ENCODE measurements at regions not wholly inside any gene's neighbourhood (a gene's known extent, or its start where the extent isn't known, plus 50 kb on each side); places are given as distances from the start of the nearest gene placed in this dataset.

DNA sequence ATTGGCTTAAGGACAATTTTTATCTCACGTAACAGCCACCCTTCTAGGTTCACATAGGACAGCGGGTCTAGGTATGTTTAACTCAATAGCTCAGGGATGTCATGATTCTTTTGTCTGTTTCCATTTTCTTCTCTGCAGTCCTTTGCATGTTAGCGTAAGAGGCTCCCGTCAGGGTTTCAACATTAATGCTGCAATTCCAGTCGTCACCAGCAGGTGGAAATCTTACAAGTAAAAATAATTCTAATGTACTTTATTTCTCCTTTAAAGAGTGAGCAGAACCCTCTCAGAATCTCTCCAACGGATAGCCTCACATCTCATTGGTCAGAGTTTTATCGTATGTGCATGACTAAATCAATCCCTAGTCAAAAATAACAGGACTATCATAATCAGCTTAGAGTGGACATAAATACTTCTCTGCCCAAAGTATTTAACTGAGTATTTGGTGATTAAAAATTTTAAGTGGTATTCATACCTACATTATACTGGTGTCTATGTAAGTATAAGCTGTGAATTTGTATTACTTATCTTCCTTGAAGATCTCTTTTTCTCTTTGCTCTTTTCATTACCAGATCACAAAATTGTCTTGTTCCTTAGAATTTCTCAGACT is 487.2 kb upstream of the GCFC2 start:
- TF ChIP-seq POLR2A (IDR thresholded peaks at IDR 0.05; ENCODE audit: low read length) (no peak), GATA1 (IDR thresholded peaks at IDR 0.05; ENCODE audit: low read depth, low read length) (no peak)

Data from erythroblast (primary cell).